ENCODE measurements at regions not wholly inside any gene's neighbourhood (a gene's known extent, or its start where the extent isn't known, plus 50 kb on each side); places are given as distances from the start of the nearest gene placed in this dataset.

DNA sequence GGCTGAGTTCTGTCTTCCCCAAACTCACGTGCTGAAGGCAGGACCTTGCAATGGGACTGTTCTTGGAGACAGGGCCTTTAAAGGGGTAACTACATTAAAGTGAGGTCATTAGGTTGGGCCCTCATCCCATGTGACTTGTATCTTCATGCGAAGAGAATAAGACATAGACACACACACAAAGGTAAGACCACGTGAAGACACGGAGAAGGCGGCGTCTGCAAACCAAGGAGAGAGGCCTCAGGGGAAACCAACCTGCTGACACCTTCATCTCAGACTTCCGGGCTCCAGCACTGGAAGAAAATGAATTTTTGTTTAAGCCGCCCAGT is 50.7 kb upstream of the KCNMB1 start:
- Histone ChIP-seq H4K91ac (replicated peaks; ENCODE audit: insufficient read length, low read length) (no peak overlapping the region), H3K23ac (ENCODE audit: insufficient read length) (no peak overlapping the region), H4K5ac (ENCODE audit: insufficient read length, low read depth, low read length) (no peak overlapping the region), H3K4me1 (replicated peaks in 1 of 4; ENCODE audit: control insufficient read depth in 3 of 4, insufficient read depth in 4 of 4, low read length in 3 of 4) (peaks cover 0 to 12% (median 7%) of the 10 kb centered on the region in 4 experiments; a peak in 6 of 7 replicates), H2BK5ac (ENCODE audit: low read depth, low read length) (no peak overlapping the region), H3K9ac (replicated peaks in 1 of 4; ENCODE audit: extremely low read depth in 1 of 4, low read depth in 3 of 4, low read length in 3 of 4) (no peak overlapping the region), H3K4ac (replicated peaks; ENCODE audit: insufficient read length, low read depth, low read length) (no peak overlapping the region), H3K18ac (ENCODE audit: extremely low read depth, low read length) (no peak overlapping the region), H2BK20ac (ENCODE audit: low read length) (no peak overlapping the region), H3K79me1 (ENCODE audit: low read depth, low read length) (no peaks in the 10 kb centered on the region; the same call in 1 of the 2 replicates), H2AFZ (ENCODE audit: low read length) (no peak overlapping the region), H3K27ac (ENCODE audit: low read depth, low read length) (no peak overlapping the region), H2BK12ac (ENCODE audit: low read depth, low read length) (0 out of 2 replicates have a peak overlapping the region, but pooled peaks have one; percentile 75), H3K36me3 (ENCODE audit: control insufficient read depth in 2 of 4, insufficient read depth in 4 of 4, low read length in 3 of 4) (no peaks in the 10 kb centered on the region), H3K27me3 (replicated peaks in 1 of 4; ENCODE audit: control insufficient read depth in 3 of 4, extremely low read depth in 1 of 4, insufficient read depth in 3 of 4, low read length in 3 of 4) (no peaks in the 10 kb centered on the region), H3K79me2 (ENCODE audit: control insufficient read depth in 1 of 2, insufficient read depth in 2 of 2, low read length in 2 of 2) (no peaks in the 10 kb centered on the region), H3K9me3 (ENCODE audit: insufficient read depth in 2 of 2, low read depth in 1 of 2, low read length in 1 of 2) (no peaks in the 10 kb centered on the region), H2BK120ac (replicated peaks; ENCODE audit: low read depth, low read length) (no peak overlapping the region), H3K56ac (replicated peaks; ENCODE audit: insufficient read length, low read depth, low read length) (no peak overlapping the region), H3K4me3 (ENCODE audit: extremely low read depth in 1 of 4, insufficient read depth in 2 of 4, low read depth in 3 of 4, low read length in 4 of 4) (no peak overlapping the region), H4K8ac (ENCODE audit: extremely low read depth, insufficient read depth, low read length) (no peak overlapping the region), H4K20me1 (replicated peaks in 1 of 2; ENCODE audit: control insufficient read depth in 1 of 2, insufficient read depth in 2 of 2, low read length in 2 of 2) (no peaks in the 10 kb centered on the region), H3K23me2 (ENCODE audit: low read depth, low read length) (no peaks in the 10 kb centered on the region), H2BK15ac (ENCODE audit: low read length) (no peak overlapping the region), H3K4me2 (ENCODE audit: insufficient read depth in 1 of 2, low read depth in 2 of 2, low read length in 2 of 2) (no peak overlapping the region), H3K14ac (ENCODE audit: insufficient read length) (no peak overlapping the region), H2AK5ac (ENCODE audit: low read depth, low read length) (no peak overlapping the region)
- TF ChIP-seq NANOG (IDR thresholded peaks at IDR 0.05; ENCODE audit: insufficient read depth, low read depth, low read length, poor library complexity, severe bottlenecking) (no peak), TAF7 (optimal IDR thresholded peaks at IDR 0.05; ENCODE audit: borderline replicate concordance, low read depth, low read length) (no peak), RAD21 (IDR thresholded peaks at IDR 0.05 in 1 of 2, conservative IDR thresholded peaks at IDR 0.05 in 1 of 2; ENCODE audit: low read depth in 2 of 2, low read length in 2 of 2) (no peak), CBX8 (IDR thresholded peaks at IDR 0.05; ENCODE audit: borderline replicate concordance, low read depth, low read length) (no peak), POLR2A (IDR thresholded peaks at IDR 0.05; ENCODE audit: control extremely low read depth in 1 of 2, low read depth in 2 of 2, low read length in 2 of 2) (no peak), EP300 (IDR thresholded peaks at IDR 0.05; ENCODE audit: borderline replicate concordance in 1 of 2, low read depth in 2 of 2, low read length in 2 of 2) (no peak), HDAC6 (IDR thresholded peaks at IDR 0.05; ENCODE audit: low read depth, low read length) (no peak), KDM5A (IDR thresholded peaks at IDR 0.05; ENCODE audit: low read length) (no peak), RNF2 (IDR thresholded peaks at IDR 0.05; ENCODE audit: borderline replicate concordance, low read depth, low read length, missing control alignments, poor library complexity, severe bottlenecking) (no peak), ASH2L (IDR thresholded peaks at IDR 0.05; ENCODE audit: low read length) (no peak), JUN (IDR thresholded peaks at IDR 0.05; ENCODE audit: low read depth, low read length) (no peak), GTF2F1 (IDR thresholded peaks at IDR 0.05; ENCODE audit: borderline replicate concordance, low read depth, low read length) (no peak)
- TF ChIP-seq, protein P1, sequence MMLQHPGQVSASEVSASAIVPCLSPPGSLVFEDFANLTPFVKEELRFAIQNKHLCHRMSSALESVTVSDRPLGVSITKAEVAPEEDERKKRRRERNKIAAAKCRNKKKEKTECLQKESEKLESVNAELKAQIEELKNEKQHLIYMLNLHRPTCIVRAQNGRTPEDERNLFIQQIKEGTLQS (IDR thresholded peaks at IDR 0.05; ENCODE audit: insufficient read depth, low read depth, low read length) = no peak
- POLR2A ChIA-PET (ENCODE audit: partially characterized antibody) = no interaction called here
- 85% methylated on average over 8 of the region's 8 CpGs; no CpG with 5 or more reads in 1 of the 2 experiments for WGBS, 2 experiments (ENCODE audit: extremely low coverage in 1 of 2, insufficient coverage in 1 of 2, insufficient read length in 1 of 2, insufficient replicate concordance in 2 of 2, low coverage in 1 of 2, low lambda C conversion rate in 2 of 2, missing lambda C conversion rate in 1 of 2)
- DNase-seq (ENCODE audit: low read depth in 1 of 2, low spot score in 2 of 2) (no peak), FAIRE-seq (no peak)
- CTCF ChIA-PET (ENCODE audit: partially characterized antibody) = interaction anchor here (2.8 kb wide), 1 partner anchor 192 kb away, joined by 10 read pairs; no protein-coding TSS in a partner anchor

Measured in H1 (cell line).